ENCODE measurements at regions not wholly inside any gene's neighbourhood (a gene's known extent, or its start where the extent isn't known, plus 50 kb on each side); places are given as distances from the start of the nearest gene placed in this dataset.

GRCh38 chr12:123078531-123079155 lies 72.2 kb downstream of the PITPNM2 start:
- no peak for TF ChIP-seq EZH2 (IDR thresholded peaks at IDR 0.05; ENCODE audit: borderline replicate concordance, low read depth, low read length, severe bottlenecking)
- no peak for TF ChIP-seq POLR2AphosphoS5 (IDR thresholded peaks at IDR 0.05; ENCODE audit: insufficient read depth, low read depth, low read length)
- TF ChIP-seq MAX (IDR thresholded peaks at IDR 0.05; ENCODE audit: insufficient read depth, insufficient read length): no peak
- TF ChIP-seq POLR2A (IDR thresholded peaks at IDR 0.05; ENCODE audit: low read depth, low read length): no peak
- TF ChIP-seq CTCF (IDR thresholded peaks at IDR 0.05; ENCODE audit: extremely low read depth in 1 of 2, insufficient read depth in 1 of 2, low read depth in 1 of 2, low read length in 2 of 2): no peak
- no peak for TF ChIP-seq FOS (IDR thresholded peaks at IDR 0.05; ENCODE audit: borderline replicate concordance, insufficient read depth, low read length)
- TF ChIP-seq GATA2 (IDR thresholded peaks at IDR 0.05; ENCODE audit: insufficient read depth, insufficient read length, low read depth, low read length): no peak

Data from endothelial cell of umbilical vein (primary cell).